Spleen (tissue), 11 donors: ENCODE measurements at regions not wholly inside any gene's neighbourhood (a gene's known extent, or its start where the extent isn't known, plus 50 kb on each side); places are given as distances from the start of the nearest gene placed in this dataset.

Source experiments
- DNase-seq: peaks from one replicate; pipeline ENCODE4 v3.0.0-alpha.2; 2020
- H3K27ac ChIP-seq, 8 donors: fragments of 200-600 bp; sonication (generic) in 7 of 8; 1 replicate in 4 of 8; 2 replicates in 4 of 8; pipeline versions ENCODE4 v1.5.0 to v1.8.0; 2016 to 2021; ENCODE audit warnings: inconsistent platforms in 4 of 8, mild to moderate bottlenecking in 4 of 8, moderate library complexity in 1 of 8
- H3K27me3 ChIP-seq, 7 donors: fragments of 200-600 bp; sonication (generic) in 6 of 7; replicated peaks in 1 of 7; 1 replicate in 4 of 7; 2 replicates in 3 of 7; pipeline versions ENCODE4 v1.5.0 to v1.8.0; 2016 to 2021; ENCODE audit warnings: inconsistent platforms in 3 of 7, mild to moderate bottlenecking in 1 of 7
- H3K36me3 ChIP-seq, 6 donors: fragments of 200-600 bp; sonication (generic) in 5 of 6; 1 replicate in 4 of 6; 2 replicates in 2 of 6; pipeline versions ENCODE4 v1.5.0 to v1.8.0; 2016 to 2021; ENCODE audit warnings: inconsistent platforms in 2 of 6
- H3K4me1 ChIP-seq, 6 donors: fragments of 200-600 bp; sonication (generic) in 5 of 6; 1 replicate in 3 of 6; 2 replicates in 3 of 6; pipeline versions ENCODE4 v1.5.0 to v1.8.0; 2016 to 2021; ENCODE audit warnings: inconsistent platforms in 3 of 6
- H3K4me3 ChIP-seq, 8 donors: fragments of 200-600 bp; sonication (generic) in 7 of 8; 1 replicate in 4 of 8; 2 replicates in 4 of 8; pipeline versions ENCODE4 v1.5.0 to v1.8.0; 2016 to 2021; ENCODE audit warnings: inconsistent platforms in 4 of 8, mild to moderate bottlenecking in 4 of 8, moderate library complexity in 2 of 8
- H3K9me3 ChIP-seq, 8 donors: fragments of 200-600 bp; sonication (generic) in 7 of 8; 1 replicate in 4 of 8; 2 replicates in 4 of 8; pipeline versions ENCODE4 v1.5.0 to v1.8.0; 2016 to 2021; ENCODE audit warnings: inconsistent platforms in 4 of 8
- POLR2A ChIP-seq, 3 donors: fragments of 450-650 bp; IDR thresholded peaks; one replicate each; pipeline ENCODE4 v1.5.1; 2017; ENCODE audit warnings: antibody characterized with exemption in 3 of 3, mild to moderate bottlenecking in 1 of 3
- POLR2AphosphoS5 ChIP-seq, 3 donors: sonication (generic); formaldehyde crosslinking; IDR thresholded peaks; one replicate each; pipeline ENCODE4 v1.5.1; 2017; ENCODE audit warnings: antibody characterized with exemption in 3 of 3
- WGBS, 5 donors: extraction: QIAGEN DNeasy Blood & Tissue Kit in 3 of 5; methylation state at CpG; one replicate each; pipeline versions ENCODE4 v1.1.5 to v1.1.7; 2013 to 2018; 5-methylcytosine and 5-hydroxymethylcytosine counted together
- intact Hi-C: fragments of 100-400 bp; cut with DNase I; formaldehyde crosslinking; loops from one replicate; pipeline ENCODE4 v1.15.0; 2023; ENCODE audit warnings: low total_unique reads
- TF ChIP-seq, protein P1 (sequence below), 11 experiments: fragments of 200-600 bp in 7 of 11; fragments of 450-650 bp in 4 of 11; sonication (generic) in 4 of 11; IDR thresholded peaks in 8 of 11; conservative IDR thresholded peaks in 3 of 11; 1 replicate in 7 of 11; 2 replicates in 4 of 11; pipeline versions ENCODE4 v1.4.0 to v1.8.0; 2016 to 2021; ENCODE audit warnings: antibody characterized with exemption in 11 of 11, inconsistent platforms in 4 of 11, mild to moderate bottlenecking in 1 of 11
- donor health status: healthy with polysubstance abuse.
- donor health status: DM: no; HTN: no; CAD: no; lungs with moderate emphysema.
- donor health status: DM: no; HTN: no; CAD: no.
- donor health status: Bipolar disorder and iron deficiency.
- donor health status: healthy.
- donor health status: DM: no; HTN: no; CAD: no.
- donor health status: DM: yes; HTN: yes; CAD: no.

DNA sequence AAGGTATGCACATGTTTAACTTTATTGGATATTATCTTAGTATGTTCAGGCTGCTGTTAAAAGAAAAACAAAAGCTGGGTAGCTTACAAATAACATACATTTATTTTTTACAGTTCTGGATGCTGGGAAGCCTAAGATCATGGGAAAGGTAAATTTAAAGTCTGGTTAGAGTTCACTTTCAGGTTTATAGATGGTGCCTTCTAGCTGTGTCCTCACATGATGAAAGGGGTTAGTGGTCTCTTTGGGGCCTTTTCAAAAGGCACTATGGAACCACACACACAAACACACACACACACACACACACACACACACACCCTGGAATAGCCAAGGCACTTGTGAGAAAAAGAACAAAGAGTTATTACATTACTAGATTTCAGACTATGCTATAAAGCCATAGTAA, 805.8 kb upstream of the GJE1 start:
- no peaks in the 10 kb centered on the region for H3K27me3 ChIP-seq
- TF ChIP-seq POLR2AphosphoS5 (IDR thresholded peaks at IDR 0.05) (no peak), POLR2A (IDR thresholded peaks at IDR 0.05) (no peak)
- TF ChIP-seq, protein P1, sequence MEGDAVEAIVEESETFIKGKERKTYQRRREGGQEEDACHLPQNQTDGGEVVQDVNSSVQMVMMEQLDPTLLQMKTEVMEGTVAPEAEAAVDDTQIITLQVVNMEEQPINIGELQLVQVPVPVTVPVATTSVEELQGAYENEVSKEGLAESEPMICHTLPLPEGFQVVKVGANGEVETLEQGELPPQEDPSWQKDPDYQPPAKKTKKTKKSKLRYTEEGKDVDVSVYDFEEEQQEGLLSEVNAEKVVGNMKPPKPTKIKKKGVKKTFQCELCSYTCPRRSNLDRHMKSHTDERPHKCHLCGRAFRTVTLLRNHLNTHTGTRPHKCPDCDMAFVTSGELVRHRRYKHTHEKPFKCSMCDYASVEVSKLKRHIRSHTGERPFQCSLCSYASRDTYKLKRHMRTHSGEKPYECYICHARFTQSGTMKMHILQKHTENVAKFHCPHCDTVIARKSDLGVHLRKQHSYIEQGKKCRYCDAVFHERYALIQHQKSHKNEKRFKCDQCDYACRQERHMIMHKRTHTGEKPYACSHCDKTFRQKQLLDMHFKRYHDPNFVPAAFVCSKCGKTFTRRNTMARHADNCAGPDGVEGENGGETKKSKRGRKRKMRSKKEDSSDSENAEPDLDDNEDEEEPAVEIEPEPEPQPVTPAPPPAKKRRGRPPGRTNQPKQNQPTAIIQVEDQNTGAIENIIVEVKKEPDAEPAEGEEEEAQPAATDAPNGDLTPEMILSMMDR (IDR thresholded peaks at IDR 0.05 in 8 of 11, conservative IDR thresholded peaks at IDR 0.05 in 3 of 11), result no peak
- intact Hi-C loops, result no loop called here
- no peaks in the 10 kb centered on the region for H3K9me3 ChIP-seq
- H3K4me1 ChIP-seq, result no peaks in the 10 kb centered on the region
- no peak overlapping the region for H3K27ac ChIP-seq
- H3K4me3 ChIP-seq, result peak overlapping the region in 1 of 8 donors; percentile 36
- DNase-seq, result no peak
- H3K36me3 ChIP-seq, result no peaks in the 10 kb centered on the region

DNA sequence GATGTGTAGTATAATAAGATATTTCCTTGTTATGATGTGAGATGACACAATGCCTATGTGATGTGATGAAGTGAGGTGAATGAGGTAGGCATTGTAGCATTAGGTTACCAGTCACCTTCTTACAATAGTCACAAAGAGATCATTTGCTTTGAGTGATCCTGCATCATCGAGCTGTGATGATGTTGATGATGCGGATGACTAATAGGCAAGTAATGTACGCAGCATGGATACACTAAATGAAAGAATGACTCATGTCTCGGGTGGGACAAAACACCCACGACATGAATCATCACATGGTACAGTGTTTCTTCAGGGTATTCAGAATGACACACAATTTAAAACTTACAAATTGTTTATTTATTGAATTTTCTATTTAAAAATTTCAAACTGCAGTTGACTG, 806.3 kb upstream of the GJE1 start:
- intact Hi-C loops, result no loop called here
- Histone ChIP-seq H3K4me3 (peak overlapping the region in 1 of 8 donors; percentile 36), H3K36me3 (no peaks in the 10 kb centered on the region), H3K27ac (no peak overlapping the region), H3K4me1 (no peaks in the 10 kb centered on the region), H3K9me3 (no peaks in the 10 kb centered on the region), H3K27me3 (no peaks in the 10 kb centered on the region)
- WGBS, 5 donors, result 41 to 73% (median 66%) methylated on average over 5 of the region's 5 CpGs
- TF ChIP-seq, protein P1 (IDR thresholded peaks at IDR 0.05 in 8 of 11, conservative IDR thresholded peaks at IDR 0.05 in 3 of 11), result no peak
- no peak for TF ChIP-seq POLR2AphosphoS5 (IDR thresholded peaks at IDR 0.05)
- no peak for TF ChIP-seq POLR2A (IDR thresholded peaks at IDR 0.05)
- DNase-seq, result no peak

DNA sequence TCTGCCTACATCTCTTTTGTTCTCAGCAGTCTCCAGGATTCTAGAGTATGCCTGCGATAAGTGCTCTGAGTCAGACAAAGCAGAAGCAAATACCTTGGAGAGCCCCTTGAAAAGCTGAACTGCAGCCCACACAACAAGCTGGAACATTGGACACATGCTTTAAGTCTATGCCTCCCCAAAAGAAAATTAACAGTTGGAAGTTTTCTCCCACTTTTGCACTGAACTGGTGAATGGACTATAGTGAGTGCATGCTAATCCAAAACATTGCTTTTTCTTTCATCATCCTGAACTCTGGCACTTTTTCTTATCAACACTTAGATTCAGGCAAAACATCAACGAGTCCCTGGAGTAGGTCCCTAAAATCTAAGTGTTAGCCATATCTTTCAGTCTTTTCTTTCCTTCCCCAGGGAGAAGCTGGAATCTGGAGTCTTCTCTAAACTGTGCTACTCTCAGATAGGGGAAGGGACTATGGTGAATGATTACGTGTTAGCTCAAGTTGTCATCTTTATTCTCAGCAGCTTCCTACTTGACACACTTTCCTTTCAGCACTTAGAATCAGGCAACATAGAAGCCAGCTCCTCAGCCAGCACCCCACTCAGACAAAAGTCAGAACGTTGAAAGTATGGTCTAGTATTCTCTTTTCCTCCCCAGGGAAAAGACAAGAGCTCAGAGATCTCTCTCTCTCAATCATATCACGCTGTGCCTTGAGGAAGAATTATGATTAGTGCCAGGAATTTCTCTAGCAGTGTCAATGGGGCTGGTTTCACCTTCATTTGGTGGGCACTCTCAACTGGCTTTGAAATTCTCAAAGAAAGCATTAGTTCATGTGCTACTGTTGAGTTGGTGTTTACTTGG, 811.0 kb upstream of the GJE1 start:
- H3K4me1 ChIP-seq, result no peaks in the 10 kb centered on the region
- DNase-seq, result no peak

DNA sequence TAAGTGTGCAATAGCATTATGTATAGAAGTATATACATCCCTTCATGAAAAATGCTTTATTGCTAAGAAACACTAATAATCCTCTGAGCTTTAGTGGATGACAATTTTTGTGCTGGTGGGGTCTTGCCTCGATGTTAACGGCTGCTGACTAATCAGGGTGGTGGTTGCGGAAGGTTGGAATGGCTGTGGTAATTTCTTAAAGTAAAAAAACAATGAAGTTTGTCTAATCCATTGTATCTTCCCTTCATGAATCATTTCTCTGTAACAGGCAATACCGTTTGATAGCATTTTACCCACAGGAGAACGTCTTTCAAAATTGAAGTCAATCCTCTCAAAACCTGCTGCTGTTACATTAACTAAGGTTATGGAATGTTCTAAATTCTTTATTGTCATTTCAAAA, 816.5 kb upstream of the GJE1 start:
- DNase-seq, result no peak
- no peak overlapping the region for H3K27ac ChIP-seq
- no peak for TF ChIP-seq POLR2A (IDR thresholded peaks at IDR 0.05)
- TF ChIP-seq, protein P1 (IDR thresholded peaks at IDR 0.05 in 8 of 11, conservative IDR thresholded peaks at IDR 0.05 in 3 of 11), result no peak
- no peak for TF ChIP-seq POLR2AphosphoS5 (IDR thresholded peaks at IDR 0.05)
- no peaks in the 10 kb centered on the region for H3K27me3 ChIP-seq
- no peaks in the 10 kb centered on the region for H3K36me3 ChIP-seq
- 86 to 94% (median 92%) methylated on average over 5 of the region's 5 CpGs for WGBS, 5 donors
- no peak overlapping the region for H3K4me3 ChIP-seq
- H3K9me3 ChIP-seq, result no peaks in the 10 kb centered on the region
- no peaks in the 10 kb centered on the region for H3K4me1 ChIP-seq
- intact Hi-C loops, result no loop called here

More for the DNA sequence above, 811.0 kb upstream of the GJE1 start:
- no peaks in the 10 kb centered on the region for H3K9me3 ChIP-seq
- 57 to 74% (median 70%) methylated on average over 5 of the region's 5 CpGs for WGBS, 5 donors
- H3K36me3 ChIP-seq, result no peaks in the 10 kb centered on the region
- TF ChIP-seq POLR2AphosphoS5 (IDR thresholded peaks at IDR 0.05), result no peak
- TF ChIP-seq, protein P1 (IDR thresholded peaks at IDR 0.05 in 8 of 11, conservative IDR thresholded peaks at IDR 0.05 in 3 of 11), result no peak
- no peak for TF ChIP-seq POLR2A (IDR thresholded peaks at IDR 0.05)
- H3K27me3 ChIP-seq, result no peaks in the 10 kb centered on the region
- H3K4me3 ChIP-seq, result no peak overlapping the region
- intact Hi-C loops, result no loop called here
- no peak overlapping the region for H3K27ac ChIP-seq
